ENCODE measurements at regions not wholly inside any gene's neighbourhood (a gene's known extent, or its start where the extent isn't known, plus 50 kb on each side); places are given as distances from the start of the nearest gene placed in this dataset.
A peak's percentile ranks its signal among the peaks of the same experiment; 100 is the strongest.

DNA sequence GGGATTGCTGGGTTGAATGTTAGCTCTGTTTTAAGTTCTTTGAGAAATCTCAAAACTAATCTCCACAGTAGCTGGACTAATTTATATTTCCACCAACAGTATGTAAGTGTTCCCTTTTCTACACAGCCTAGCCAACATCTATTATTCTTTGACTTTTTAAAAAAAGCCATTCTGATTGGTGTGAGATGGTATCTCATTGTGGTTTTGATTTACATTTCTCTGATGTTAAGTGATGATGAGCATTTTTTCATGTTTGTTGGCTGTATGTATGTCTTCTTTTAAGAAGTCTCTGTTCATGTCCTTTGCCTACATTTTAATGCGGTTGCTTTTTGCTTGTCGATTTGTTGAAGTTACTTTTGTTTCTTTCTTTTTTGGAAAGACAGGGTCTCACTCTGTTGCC is 301.1 kb upstream of the OR4E1 start:
- DNase-seq (ENCODE audit: low read depth in 6 of 9, low spot score in 9 of 9): peak in 2 of 9 donors; percentile 51 to 83
- Histone ChIP-seq H3K9me3 (ENCODE audit: control insufficient read depth in 2 of 2, insufficient read depth in 1 of 2, low read length in 1 of 2) (no peaks in the 10 kb centered on the region), H3K27me3 (ENCODE audit: control insufficient read depth in 2 of 2, insufficient read depth in 1 of 2, low read length in 1 of 2) (no peaks in the 10 kb centered on the region), H3K4me3 (ENCODE audit: low read length in 2 of 2) (no peak overlapping the region), H3K27ac (ENCODE audit: low read depth in 1 of 2, low read length in 1 of 2) (peak overlapping the region; percentile 60 to 61), H3K4me1 (ENCODE audit: control insufficient read depth in 2 of 2, insufficient read depth in 2 of 2, low read length in 2 of 2) (peaks cover 8 to 13% of the 10 kb centered on the region in 2 donors), H3K36me3 (ENCODE audit: control insufficient read depth in 2 of 2, insufficient read depth in 2 of 2, low read length in 1 of 2) (no peaks in the 10 kb centered on the region)
- WGBS: 20% methylated on average over 2 of the region's 2 CpGs

DNA sequence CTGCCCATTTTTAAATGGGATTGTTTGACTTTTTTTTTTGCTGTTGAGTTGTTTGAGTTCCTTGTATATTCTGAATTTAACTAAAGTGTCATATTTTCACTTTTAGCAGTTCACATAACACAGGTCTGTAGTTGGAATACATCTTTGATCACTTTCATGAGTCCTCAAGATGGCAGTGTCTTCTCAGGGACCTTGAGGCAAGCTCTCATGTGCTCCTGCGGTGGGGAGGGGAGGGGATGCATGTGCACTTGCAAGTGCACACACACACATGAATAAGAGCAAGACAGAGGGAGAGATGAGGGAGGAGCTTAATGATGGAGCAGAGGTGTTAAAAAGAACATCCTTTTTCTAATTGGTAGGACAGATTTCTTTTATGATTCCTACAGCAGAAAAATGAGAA is 291.4 kb upstream of the OR4E1 start:
- Histone ChIP-seq H3K27me3 (ENCODE audit: control insufficient read depth in 2 of 2, insufficient read depth in 1 of 2, low read length in 1 of 2) (no peaks in the 10 kb centered on the region), H3K4me1 (ENCODE audit: control insufficient read depth in 2 of 2, insufficient read depth in 2 of 2, low read length in 2 of 2) (peaks cover 2 to 13% of the 10 kb centered on the region in 2 donors), H3K36me3 (ENCODE audit: control insufficient read depth in 2 of 2, insufficient read depth in 2 of 2, low read length in 1 of 2) (no peaks in the 10 kb centered on the region), H3K9me3 (ENCODE audit: control insufficient read depth in 2 of 2, insufficient read depth in 1 of 2, low read length in 1 of 2) (no peaks in the 10 kb centered on the region), H3K27ac (ENCODE audit: low read depth in 1 of 2, low read length in 1 of 2) (peak overlapping the region in 1 of 2 donors; percentile 32), H3K4me3 (ENCODE audit: low read length in 2 of 2) (no peak overlapping the region)
- WGBS: 51% methylated on average over 1 of the region's 1 CpG
- DNase-seq (ENCODE audit: low read depth in 6 of 9, low spot score in 9 of 9): peak; percentile 52 to 91 (median 63)

DNA sequence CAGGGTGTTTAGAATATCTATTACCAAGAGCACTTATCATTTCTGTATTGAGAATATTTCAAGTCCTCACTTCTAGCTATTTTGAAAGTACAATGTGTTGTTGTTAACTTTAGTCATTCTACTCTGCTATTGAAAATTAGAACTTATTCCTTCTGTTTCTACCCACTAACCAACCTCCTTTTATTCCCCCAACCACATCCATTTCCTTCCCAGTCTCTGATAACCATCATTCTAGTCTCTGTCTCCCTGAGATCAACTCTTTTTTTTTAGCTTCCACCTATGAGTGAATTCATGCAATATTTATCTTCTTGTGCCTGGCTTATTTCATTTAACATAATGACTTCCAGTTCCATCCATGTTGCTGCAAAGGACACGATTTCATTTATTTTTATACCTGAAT is 290.6 kb upstream of the OR4E1 start:
- no peaks in the 10 kb centered on the region for H3K9me3 ChIP-seq (ENCODE audit: control insufficient read depth in 2 of 2, insufficient read depth in 1 of 2, low read length in 1 of 2)
- H3K27ac ChIP-seq (ENCODE audit: low read depth in 1 of 2, low read length in 1 of 2): no peak overlapping the region
- H3K36me3 ChIP-seq (ENCODE audit: control insufficient read depth in 2 of 2, insufficient read depth in 2 of 2, low read length in 1 of 2): no peaks in the 10 kb centered on the region
- H3K4me3 ChIP-seq (ENCODE audit: low read length in 2 of 2): no peak overlapping the region
- WGBS: 39% methylated on average over 1 of the region's 1 CpG
- peak in 1 of 9 donors; percentile 39 for DNase-seq (ENCODE audit: low read depth in 6 of 9, low spot score in 9 of 9)
- peaks cover 2 to 13% of the 10 kb centered on the region in 2 donors for H3K4me1 ChIP-seq (ENCODE audit: control insufficient read depth in 2 of 2, insufficient read depth in 2 of 2, low read length in 2 of 2)
- H3K27me3 ChIP-seq (ENCODE audit: control insufficient read depth in 2 of 2, insufficient read depth in 1 of 2, low read length in 1 of 2): no peaks in the 10 kb centered on the region

DNA sequence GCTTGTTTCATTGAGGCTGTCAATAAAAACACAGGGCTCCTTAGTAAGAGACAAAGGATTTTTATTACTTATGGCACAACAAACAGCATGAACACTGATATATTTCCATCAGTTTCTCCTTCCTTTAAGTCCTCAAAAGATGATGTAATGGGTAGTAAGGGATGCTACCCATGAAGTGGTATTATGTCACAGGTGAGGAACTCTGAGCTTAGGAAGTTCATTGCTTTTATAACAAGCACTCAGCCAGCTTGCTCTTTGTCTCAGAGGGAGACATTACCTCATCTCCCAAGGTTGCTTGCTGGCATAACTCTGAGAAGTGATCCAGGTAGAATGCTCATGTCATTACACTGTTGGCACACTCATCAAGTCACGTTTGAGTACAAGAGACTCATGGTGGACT is 287.0 kb upstream of the OR4E1 start:
- Histone ChIP-seq H3K27me3 (ENCODE audit: control insufficient read depth in 2 of 2, insufficient read depth in 1 of 2, low read length in 1 of 2) (no peaks in the 10 kb centered on the region), H3K36me3 (ENCODE audit: control insufficient read depth in 2 of 2, insufficient read depth in 2 of 2, low read length in 1 of 2) (no peaks in the 10 kb centered on the region), H3K4me1 (ENCODE audit: control insufficient read depth in 2 of 2, insufficient read depth in 2 of 2, low read length in 2 of 2) (peaks cover 0 to 9% of the 10 kb centered on the region in 2 donors), H3K27ac (ENCODE audit: low read depth in 1 of 2, low read length in 1 of 2) (no peak overlapping the region), H3K9me3 (ENCODE audit: control insufficient read depth in 2 of 2, insufficient read depth in 1 of 2, low read length in 1 of 2) (no peaks in the 10 kb centered on the region), H3K4me3 (ENCODE audit: low read length in 2 of 2) (no peak overlapping the region)
- 94% methylated on average over 1 of the region's 1 CpG for WGBS
- no peak for DNase-seq (ENCODE audit: low read depth in 6 of 9, low spot score in 9 of 9)

DNA sequence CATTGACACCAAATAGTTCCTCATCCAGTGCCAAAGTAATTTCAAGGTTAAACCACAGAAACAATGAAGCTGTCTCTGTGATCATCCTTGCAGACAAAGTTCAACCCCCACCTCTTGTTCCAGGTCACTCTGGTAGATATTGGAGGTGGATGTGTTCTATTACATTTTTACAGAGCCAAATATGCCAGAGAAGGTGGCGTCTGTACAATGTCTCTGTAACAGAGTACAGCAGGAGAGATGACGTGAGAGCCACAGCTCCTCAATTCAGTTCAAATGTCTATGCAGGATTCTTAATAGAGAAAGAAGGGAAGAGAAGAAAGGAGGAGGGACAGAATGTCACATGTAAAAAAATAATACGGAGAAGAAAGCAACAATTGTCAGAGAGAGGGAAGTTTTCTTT is 268.3 kb upstream of the OR4E1 start:
- Histone ChIP-seq H3K27ac (ENCODE audit: low read depth in 1 of 2, low read length in 1 of 2) (peak overlapping the region; percentile 38 to 49), H3K4me3 (ENCODE audit: low read length in 2 of 2) (no peak overlapping the region), H3K9me3 (ENCODE audit: control insufficient read depth in 2 of 2, insufficient read depth in 1 of 2, low read length in 1 of 2) (no peaks in the 10 kb centered on the region), H3K36me3 (ENCODE audit: control insufficient read depth in 2 of 2, insufficient read depth in 2 of 2, low read length in 1 of 2) (no peaks in the 10 kb centered on the region), H3K4me1 (ENCODE audit: control insufficient read depth in 2 of 2, insufficient read depth in 2 of 2, low read length in 2 of 2) (peaks cover 4 to 10% of the 10 kb centered on the region in 2 donors), H3K27me3 (ENCODE audit: control insufficient read depth in 2 of 2, insufficient read depth in 1 of 2, low read length in 1 of 2) (no peaks in the 10 kb centered on the region)
- DNase-seq (ENCODE audit: low read depth in 6 of 9, low spot score in 9 of 9): no peak
- 95% methylated on average over 3 of the region's 3 CpGs for WGBS

DNA sequence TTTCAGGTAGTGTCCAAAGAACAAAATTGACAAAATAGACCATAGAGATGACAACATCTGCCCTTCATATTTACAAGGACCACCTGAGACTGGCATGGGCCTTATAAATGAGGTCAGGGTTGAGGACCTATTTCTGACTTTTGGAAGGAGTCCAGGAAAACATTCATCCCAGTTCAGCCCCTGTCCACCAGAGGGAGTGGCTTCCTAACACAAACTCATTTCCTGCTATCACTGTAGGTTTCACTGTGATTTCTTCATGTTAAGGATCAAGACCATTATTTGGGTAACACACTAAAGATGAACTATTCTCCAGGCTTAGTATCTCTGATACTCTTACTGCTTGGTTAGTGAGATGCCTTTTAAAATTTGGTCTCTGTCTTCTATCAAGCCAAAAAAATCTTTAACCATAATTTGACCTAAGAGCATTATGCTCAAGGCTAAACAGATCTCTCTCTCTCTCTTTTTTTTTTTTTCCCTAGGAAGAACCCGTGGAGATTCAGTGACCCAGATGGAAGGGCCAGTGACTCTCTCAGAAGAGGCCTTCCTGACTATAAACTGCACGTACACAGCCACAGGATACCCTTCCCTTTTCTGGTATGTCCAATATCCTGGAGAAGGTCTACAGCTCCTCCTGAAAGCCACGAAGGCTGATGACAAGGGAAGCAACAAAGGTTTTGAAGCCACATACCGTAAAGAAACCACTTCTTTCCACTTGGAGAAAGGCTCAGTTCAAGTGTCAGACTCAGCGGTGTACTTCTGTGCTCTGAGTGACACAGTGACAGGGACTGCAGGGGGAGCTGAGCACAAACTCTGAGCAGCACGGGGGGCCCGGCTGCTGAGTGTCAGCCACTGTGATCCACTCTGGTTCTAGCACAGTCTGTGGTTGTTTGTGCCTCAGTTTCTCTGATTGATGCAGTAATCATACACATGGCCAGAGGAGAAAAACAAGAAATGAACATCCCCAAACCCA is 267.6 kb upstream of the OR4E1 start:
- peak overlapping the region; percentile 19 to 49 for H3K27ac ChIP-seq (ENCODE audit: low read depth in 1 of 2, low read length in 1 of 2)
- H3K27me3 ChIP-seq (ENCODE audit: control insufficient read depth in 2 of 2, insufficient read depth in 1 of 2, low read length in 1 of 2): no peaks in the 10 kb centered on the region
- peak in 3 of 9 donors; percentile 43 to 75 (median 60) for DNase-seq (ENCODE audit: low read depth in 6 of 9, low spot score in 9 of 9)
- no peaks in the 10 kb centered on the region for H3K9me3 ChIP-seq (ENCODE audit: control insufficient read depth in 2 of 2, insufficient read depth in 1 of 2, low read length in 1 of 2)
- H3K4me1 ChIP-seq (ENCODE audit: control insufficient read depth in 2 of 2, insufficient read depth in 2 of 2, low read length in 2 of 2): peaks cover 4 to 10% of the 10 kb centered on the region in 2 donors
- whole genome bisulfite sequencing: 56% methylated on average over 7 of the region's 7 CpGs
- H3K36me3 ChIP-seq (ENCODE audit: control insufficient read depth in 2 of 2, insufficient read depth in 2 of 2, low read length in 1 of 2): no peaks in the 10 kb centered on the region
- peak overlapping the region in 1 of 2 donors; percentile 26 for H3K4me3 ChIP-seq (ENCODE audit: low read length in 2 of 2)

DNA sequence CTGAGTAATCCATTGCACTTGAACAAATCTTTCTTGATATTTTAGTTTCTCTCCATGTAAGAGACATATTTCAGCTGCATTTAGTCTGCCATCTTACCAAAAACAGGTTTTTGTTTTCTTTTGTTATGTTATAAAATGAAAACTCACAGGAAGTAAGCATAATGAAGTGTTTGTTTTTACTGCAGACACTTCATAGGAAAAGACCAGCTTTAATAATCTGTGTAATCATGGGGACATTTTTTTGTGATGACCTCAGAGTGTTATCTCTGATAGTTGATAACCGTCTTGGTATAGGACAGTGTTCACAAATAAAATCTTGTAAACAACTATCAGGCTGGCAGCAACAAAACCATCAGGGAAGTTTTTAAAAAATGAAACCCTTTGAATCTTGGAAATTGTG is 266.2 kb upstream of the OR4E1 start:
- Histone ChIP-seq H3K36me3 (ENCODE audit: control insufficient read depth in 2 of 2, insufficient read depth in 2 of 2, low read length in 1 of 2) (no peaks in the 10 kb centered on the region), H3K4me3 (ENCODE audit: low read length in 2 of 2) (no peak overlapping the region), H3K4me1 (ENCODE audit: control insufficient read depth in 2 of 2, insufficient read depth in 2 of 2, low read length in 2 of 2) (peaks cover 4 to 10% of the 10 kb centered on the region in 2 donors), H3K27ac (ENCODE audit: low read depth in 1 of 2, low read length in 1 of 2) (no peak overlapping the region), H3K27me3 (ENCODE audit: control insufficient read depth in 2 of 2, insufficient read depth in 1 of 2, low read length in 1 of 2) (no peaks in the 10 kb centered on the region), H3K9me3 (ENCODE audit: control insufficient read depth in 2 of 2, insufficient read depth in 1 of 2, low read length in 1 of 2) (no peaks in the 10 kb centered on the region)
- WGBS: 98% methylated on average over 1 of the region's 1 CpG
- DNase-seq (ENCODE audit: low read depth in 6 of 9, low spot score in 9 of 9): no peak

DNA sequence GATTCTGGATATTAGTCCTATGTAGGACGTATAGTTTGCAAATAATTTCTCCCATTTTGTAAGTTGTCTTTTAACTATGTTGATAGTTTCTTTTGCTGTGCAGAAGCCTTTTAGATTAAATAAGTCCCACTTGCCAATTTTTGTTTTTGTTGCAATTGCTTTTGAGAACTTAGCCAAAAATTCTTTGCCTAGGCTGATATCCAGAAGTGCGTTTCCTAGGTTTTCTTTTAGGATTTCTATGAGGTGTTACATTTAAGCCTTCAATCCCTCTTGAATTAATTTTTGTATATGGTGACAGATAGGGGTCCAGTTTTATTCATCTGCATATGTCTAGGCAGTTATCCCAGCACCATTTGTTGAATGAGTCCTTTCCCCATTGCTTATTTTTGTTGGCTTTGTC is 264.4 kb upstream of the OR4E1 start:
- Histone ChIP-seq H3K4me3 (ENCODE audit: low read length in 2 of 2) (no peak overlapping the region), H3K9me3 (ENCODE audit: control insufficient read depth in 2 of 2, insufficient read depth in 1 of 2, low read length in 1 of 2) (no peaks in the 10 kb centered on the region), H3K27me3 (ENCODE audit: control insufficient read depth in 2 of 2, insufficient read depth in 1 of 2, low read length in 1 of 2) (no peaks in the 10 kb centered on the region), H3K27ac (ENCODE audit: low read depth in 1 of 2, low read length in 1 of 2) (no peak overlapping the region), H3K36me3 (ENCODE audit: control insufficient read depth in 2 of 2, insufficient read depth in 2 of 2, low read length in 1 of 2) (no peaks in the 10 kb centered on the region), H3K4me1 (ENCODE audit: control insufficient read depth in 2 of 2, insufficient read depth in 2 of 2, low read length in 2 of 2) (peaks cover 4 to 10% of the 10 kb centered on the region in 2 donors)
- no peak for DNase-seq (ENCODE audit: low read depth in 6 of 9, low spot score in 9 of 9)
- WGBS: 95% methylated on average over 2 of the region's 2 CpGs

DNA sequence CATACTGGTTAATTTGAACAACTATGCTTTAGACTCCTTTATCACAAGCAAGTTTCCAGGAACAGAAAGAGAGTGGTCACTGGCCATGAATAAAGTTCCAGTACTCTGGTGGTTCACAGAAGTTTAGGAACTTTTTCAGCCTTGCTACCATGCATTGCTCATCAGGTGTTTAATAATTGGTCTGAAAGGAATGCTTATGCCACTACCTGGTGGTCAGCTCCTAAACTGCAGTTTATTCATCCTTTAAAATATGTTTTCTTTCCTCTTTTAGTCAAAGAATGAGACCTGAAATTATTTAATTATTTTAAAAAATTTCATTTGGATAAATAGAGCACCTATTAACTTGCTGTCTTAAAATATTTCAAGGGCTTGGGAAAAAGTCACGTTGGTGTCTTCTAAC is 260.1 kb upstream of the OR4E1 start:
- Histone ChIP-seq H3K4me1 (ENCODE audit: control insufficient read depth in 2 of 2, insufficient read depth in 2 of 2, low read length in 2 of 2) (no peaks in the 10 kb centered on the region), H3K27me3 (ENCODE audit: control insufficient read depth in 2 of 2, insufficient read depth in 1 of 2, low read length in 1 of 2) (no peaks in the 10 kb centered on the region), H3K27ac (ENCODE audit: low read depth in 1 of 2, low read length in 1 of 2) (no peak overlapping the region), H3K36me3 (ENCODE audit: control insufficient read depth in 2 of 2, insufficient read depth in 2 of 2, low read length in 1 of 2) (no peaks in the 10 kb centered on the region), H3K4me3 (ENCODE audit: low read length in 2 of 2) (no peak overlapping the region), H3K9me3 (ENCODE audit: control insufficient read depth in 2 of 2, insufficient read depth in 1 of 2, low read length in 1 of 2) (no peaks in the 10 kb centered on the region)
- DNase-seq (ENCODE audit: low read depth in 6 of 9, low spot score in 9 of 9): no peak
- WGBS: 80% methylated on average over 1 of the region's 1 CpG

All from thymus (tissue), 11 donors.